BJ (cell line): ENCODE measurements at regions not wholly inside any gene's neighbourhood (a gene's known extent, or its start where the extent isn't known, plus 50 kb on each side); places are given as distances from the start of the nearest gene placed in this dataset.

Experiments
- CTCF ChIA-PET: fragments of 350-600 bp; formaldehyde crosslinking; extraction: SDS; loops from one replicate; lab custom pipeline; 2021; ENCODE audit warnings: antibody characterized with exemption, inconsistent platforms; lab: Yijun Ruan, JAX
- POLR2A ChIA-PET: fragments of 300-600 bp; sonication (Branson Sonifier 250); formaldehyde crosslinking; extraction: SDS; loops from one replicate; lab custom pipeline; 2021; ENCODE audit warnings: antibody characterized with exemption; lab: Charles Lee
- DNase-seq: peaks from one replicate; pipeline ENCODE4 v3.0.0-alpha.2; 2011; ENCODE audit warnings: low read depth
- H3K27me3 ChIP-seq: 2 replicates; pipeline ENCODE4 v1.6.0; 2011; ENCODE audit warnings: low read length; ENCODE audit not compliant: control insufficient read depth, insufficient read depth
- H3K36me3 ChIP-seq: 2 replicates; pipeline ENCODE4 v1.5.1; 2011; ENCODE audit warnings: low read length; ENCODE audit not compliant: control insufficient read depth, insufficient read depth
- H3K4me3 ChIP-seq: 2 replicates; pipeline ENCODE4 v1.5.1; 2011; ENCODE audit warnings: low read depth, mild to moderate bottlenecking, control low read depth, low read length
- CTCF ChIP-seq: IDR thresholded peaks from 2 replicates; pipeline ENCODE4 v1.5.1; 2011; ENCODE audit warnings: low read depth, mild to moderate bottlenecking, control low read depth, inconsistent platforms, low read length, moderate library complexity; ENCODE audit not compliant: insufficient read depth

- ChIA-PET POLR2A (no interaction called here), CTCF (interaction anchor here (2.0 to 2.1 kb wide), 2 partner anchors 90 to 126 kb away, joined by 5 to 11 read pairs; no protein-coding TSS in a partner anchor)
- no peaks in the 10 kb centered on the region for H3K27me3 ChIP-seq
- no peaks in the 10 kb centered on the region for H3K36me3 ChIP-seq
- TF ChIP-seq CTCF: no peak
- DNase-seq: no peak
- no peak overlapping the region for H3K4me3 ChIP-seq
Measured at GRCh38 chr3:139202226-139202958, 141.4 kb upstream of the MRPS22 start.

DNA sequence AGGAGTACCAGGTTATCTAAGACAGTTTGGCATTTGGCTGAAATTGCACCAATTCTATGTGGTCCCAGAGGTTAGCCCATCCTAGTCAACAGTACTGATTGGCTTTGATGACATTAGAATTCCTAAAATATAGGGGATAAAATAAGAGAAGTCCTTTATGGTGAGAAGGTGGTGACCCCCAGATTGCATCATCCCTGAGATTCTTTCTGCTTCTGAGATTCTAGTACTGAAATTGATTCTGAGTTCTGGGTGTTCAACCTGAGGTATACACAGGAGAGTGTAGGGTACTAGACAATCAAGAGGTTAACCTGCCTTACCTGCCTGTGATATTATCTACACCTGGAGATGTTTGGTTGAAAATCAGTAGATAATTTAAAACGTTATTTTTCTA is 140.9 kb upstream of the MRPS22 start:
- Histone ChIP-seq H3K4me3 (no peak overlapping the region), H3K27me3 (no peaks in the 10 kb centered on the region), H3K36me3 (no peaks in the 10 kb centered on the region)
- ChIA-PET POLR2A (no interaction called here), CTCF (interaction anchor here (2.0 to 2.1 kb wide), 2 partner anchors 91 to 126 kb away, joined by 5 to 11 read pairs; no protein-coding TSS in a partner anchor)
- no peak for DNase-seq
- no peak for TF ChIP-seq CTCF

DNA sequence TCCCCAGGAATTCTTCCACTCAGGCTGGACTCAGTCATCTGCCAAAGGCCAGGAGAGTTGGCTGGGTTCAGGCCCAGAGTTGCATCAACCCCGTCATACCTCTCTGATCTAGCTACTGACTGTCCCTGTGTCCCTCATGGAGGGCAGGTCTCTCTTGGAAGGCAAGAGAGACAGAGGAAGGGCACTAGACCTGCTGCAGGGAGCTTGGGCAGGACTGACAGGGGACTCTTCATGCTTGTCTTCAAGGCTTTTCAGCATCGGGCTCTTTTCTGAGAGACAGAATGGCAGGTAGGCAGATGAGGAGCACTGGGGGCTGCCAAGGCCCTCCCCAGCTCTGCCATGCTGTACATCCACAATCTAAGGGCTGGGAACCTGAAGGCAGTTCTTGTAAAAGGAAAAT is 140.1 kb upstream of the MRPS22 start:
- ChIA-PET POLR2A (no interaction called here), CTCF (interaction anchor here (2.0 to 2.1 kb wide), 2 partner anchors 92 to 125 kb away, joined by 5 to 11 read pairs; no protein-coding TSS in a partner anchor)
- no peaks in the 10 kb centered on the region for H3K27me3 ChIP-seq
- H3K36me3 ChIP-seq: no peaks in the 10 kb centered on the region
- no peak for DNase-seq
- no peak overlapping the region for H3K4me3 ChIP-seq
- no peak for TF ChIP-seq CTCF

DNA sequence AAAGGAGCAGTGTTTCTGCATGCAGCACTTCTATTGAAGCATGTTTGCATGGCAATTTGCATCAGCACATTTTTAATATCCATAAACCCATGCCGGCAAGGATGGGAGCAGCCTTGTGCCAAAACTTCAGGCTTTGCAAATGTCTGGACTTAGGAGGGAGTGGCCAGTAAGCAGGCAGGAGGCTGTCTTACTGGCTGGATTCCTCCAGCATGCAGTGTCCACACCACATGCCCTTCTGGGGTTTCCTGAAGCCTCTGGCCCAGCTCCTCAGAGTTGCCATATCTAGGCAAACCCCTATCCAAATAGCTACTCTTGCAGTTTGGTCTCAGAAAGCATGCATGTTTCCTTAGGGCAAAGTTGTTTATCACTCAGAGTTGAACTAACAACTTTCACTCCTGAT is 139.1 kb upstream of the MRPS22 start:
- H3K4me3 ChIP-seq: no peak overlapping the region
- DNase-seq: no peak
- CTCF ChIA-PET: no interaction called here
- H3K27me3 ChIP-seq: no peaks in the 10 kb centered on the region
- POLR2A ChIA-PET: no interaction called here
- no peak for TF ChIP-seq CTCF
- H3K36me3 ChIP-seq: no peaks in the 10 kb centered on the region

GRCh38 chr3:139213936-139214335 is 129.9 kb upstream of the MRPS22 start:
- DNase-seq: no peak
- CTCF ChIA-PET: interaction anchor here (0.8 kb wide), 1 partner anchor 102 kb away, joined by 3 read pairs; no protein-coding TSS in a partner anchor
- Histone ChIP-seq H3K4me3 (no peak overlapping the region), H3K36me3 (no peaks in the 10 kb centered on the region), H3K27me3 (peaks cover 3% of the 10 kb centered on the region; the same call in 1 of the 2 replicates)
- no peak for TF ChIP-seq CTCF
- POLR2A ChIA-PET: no interaction called here
